OCI-LY3 (cell line): ENCODE measurements at regions not wholly inside any gene's neighbourhood (a gene's known extent, or its start where the extent isn't known, plus 50 kb on each side); places are given as distances from the start of the nearest gene placed in this dataset.

Experiments
- H2AFZ ChIP-seq: fragments of 200-600, 300-600 bp; shearing (Covaris generic); 2 replicates; pipeline ENCODE4 v1.6.0; 2014; ENCODE audit warnings: antibody characterized with exemption, low read depth, low read length
- H3K27ac ChIP-seq: fragments of 200-600, 300-600 bp; sonication (generic); 2 replicates; pipeline ENCODE4 v1.5.1; 2014; ENCODE audit warnings: mild to moderate bottlenecking, low read length, moderate library complexity, mixed read lengths
- H3K27me3 ChIP-seq: fragments of 200-600, 300-600 bp; sonication (generic); 2 replicates; pipeline ENCODE4 v1.6.1; 2014; ENCODE audit warnings: low read depth, low read length, mixed read lengths
- H3K36me3 ChIP-seq: fragments of 200-600, 300-600 bp; sonication (generic); replicated peaks from 2 replicates; pipeline ENCODE3; 2014; ENCODE audit warnings: low read depth, low read length, mixed read lengths
- H3K4me1 ChIP-seq: fragments of 300-600, 200-600 bp; sonication (generic); 2 replicates; pipeline ENCODE4 v1.6.1; 2014; ENCODE audit warnings: low read length, mixed read lengths
- H3K4me2 ChIP-seq: fragments of 200-600, 300-600 bp; sonication (generic); 2 replicates; pipeline ENCODE4 v1.6.1; 2014; ENCODE audit warnings: low read length, mixed read lengths
- H3K4me3 ChIP-seq: fragments of 300-600, 200-600 bp; sonication (generic); 2 replicates; pipeline ENCODE4 v1.5.1; 2014; ENCODE audit warnings: antibody characterized with exemption, mild to moderate bottlenecking, low read length, moderate library complexity
- H3K79me2 ChIP-seq: fragments of 300-600, 200-600 bp; shearing (Covaris generic); 2 replicates; pipeline ENCODE4 v1.6.1; 2014; ENCODE audit warnings: mild to moderate bottlenecking, low read length, mixed read lengths
- H3K9ac ChIP-seq: fragments of 300-600, 200-600 bp; shearing (Covaris generic); 2 replicates; pipeline ENCODE4 v1.6.0; 2014; ENCODE audit warnings: mild to moderate bottlenecking, low read length, moderate library complexity
- H3K9me3 ChIP-seq: fragments of 200-600, 300-600 bp; shearing (Covaris generic); 2 replicates; pipeline ENCODE4 v1.6.1; 2014; ENCODE audit warnings: low read length, mixed read lengths; ENCODE audit not compliant: insufficient read depth
- H4K20me1 ChIP-seq: fragments of 200-600, 300-600 bp; sonication (generic); 2 replicates; pipeline ENCODE4 v1.6.1; 2016; ENCODE audit warnings: low read length, mixed read lengths; ENCODE audit not compliant: insufficient read depth
- CTCF ChIP-seq: fragments of 200-600, 300-600 bp; sonication (generic); IDR thresholded peaks from 2 replicates; pipeline ENCODE4 v1.5.1; 2014; ENCODE audit warnings: antibody characterized with exemption, low read length, low read depth
- EZH2phosphoT487 ChIP-seq: fragments of 200-600 bp; shearing (Covaris generic); IDR thresholded peaks from 2 replicates; pipeline ENCODE4 v1.6.1; 2018; ENCODE audit warnings: antibody characterized with exemption, mixed run types, low read depth

- no peak for TF ChIP-seq EZH2phosphoT487
- no peak for TF ChIP-seq CTCF
- Histone ChIP-seq H2AFZ (no peak overlapping the region), H3K9me3 (no peaks in the 10 kb centered on the region), H3K4me2 (no peak overlapping the region), H3K9ac (no peak overlapping the region), H3K79me2 (no peaks in the 10 kb centered on the region), H3K4me1 (no peaks in the 10 kb centered on the region), H4K20me1 (no peaks in the 10 kb centered on the region), H3K36me3 (no peaks in the 10 kb centered on the region), H3K4me3 (no peak overlapping the region), H3K27me3 (peaks cover 5% of the 10 kb centered on the region; the same call in 1 of the 2 replicates), H3K27ac (no peak overlapping the region)
These were observed 100.1 kb downstream of the DYRK2 start for GRCh38 chr12:67748743-67749040.

- H3K9me3 ChIP-seq: no peaks in the 10 kb centered on the region
These were observed 102.1 kb downstream of the DYRK2 start for GRCh38 chr12:67750513-67751183.

GRCh38 chr12:67751381-67751928 lies 102.9 kb downstream of the DYRK2 start:
- no peak overlapping the region for H2AFZ ChIP-seq
- no peak overlapping the region for H3K4me2 ChIP-seq
- no peaks in the 10 kb centered on the region for H3K9me3 ChIP-seq
- no peaks in the 10 kb centered on the region for H3K79me2 ChIP-seq
- peaks cover 17% of the 10 kb centered on the region for H3K4me1 ChIP-seq
- no peak overlapping the region for H3K27ac ChIP-seq
- H4K20me1 ChIP-seq: no peaks in the 10 kb centered on the region
- no peaks in the 10 kb centered on the region for H3K36me3 ChIP-seq
- no peak for TF ChIP-seq EZH2phosphoT487
- no peak for TF ChIP-seq CTCF
- H3K27me3 ChIP-seq: peaks cover 8% of the 10 kb centered on the region; the same call in 1 of the 2 replicates
- no peak overlapping the region for H3K4me3 ChIP-seq
- no peak overlapping the region for H3K9ac ChIP-seq

More at GRCh38 chr12:67750513-67751183, 102.1 kb downstream of the DYRK2 start:
- Histone ChIP-seq H3K9ac (no peak overlapping the region), H3K4me1 (peaks cover 9% of the 10 kb centered on the region), H3K27me3 (peaks cover 8% of the 10 kb centered on the region; the same call in 1 of the 2 replicates), H3K4me3 (no peak overlapping the region), H3K36me3 (no peaks in the 10 kb centered on the region), H4K20me1 (no peaks in the 10 kb centered on the region), H3K79me2 (no peaks in the 10 kb centered on the region), H2AFZ (no peak overlapping the region), H3K4me2 (no peak overlapping the region), H3K27ac (no peak overlapping the region)
- no peak for TF ChIP-seq EZH2phosphoT487
- TF ChIP-seq CTCF: no peak

- peaks cover 17% of the 10 kb centered on the region for H3K4me1 ChIP-seq
- H3K79me2 ChIP-seq: no peaks in the 10 kb centered on the region
- no peak overlapping the region for H2AFZ ChIP-seq
- no peak overlapping the region for H3K4me3 ChIP-seq
- H3K27me3 ChIP-seq: peaks cover 13% of the 10 kb centered on the region
- no peak for TF ChIP-seq EZH2phosphoT487
- no peak overlapping the region for H3K27ac ChIP-seq
- no peaks in the 10 kb centered on the region for H3K9me3 ChIP-seq
- H3K9ac ChIP-seq: no peak overlapping the region
- no peak overlapping the region for H3K4me2 ChIP-seq
- no peaks in the 10 kb centered on the region for H3K36me3 ChIP-seq
- H4K20me1 ChIP-seq: no peaks in the 10 kb centered on the region
These were observed 103.7 kb downstream of the DYRK2 start for GRCh38 chr12:67752226-67752732.
